ENCODE measurements at regions not wholly inside any gene's neighbourhood (a gene's known extent, or its start where the extent isn't known, plus 50 kb on each side); places are given as distances from the start of the nearest gene placed in this dataset.

- no peak overlapping the region for H3K4me3 ChIP-seq
- H3K27ac ChIP-seq, result no peak overlapping the region
- intact Hi-C loops (cut with DNase I; ENCODE audit: low total_unique reads), result no loop called here
- peaks cover 0 to 21% (median 0%) of the 10 kb centered on the region in 3 donors for H3K27me3 ChIP-seq
- DNase-seq, result no peak
- no peaks in the 10 kb centered on the region for H3K4me1 ChIP-seq
- 62 to 75% (median 74%) methylated on average over 8 of the region's 8 CpGs for WGBS, 5 donors
- TF ChIP-seq POLR2A (IDR thresholded peaks at IDR 0.05) (no peak), POLR2AphosphoS5 (IDR thresholded peaks at IDR 0.05) (no peak), CTCF (IDR thresholded peaks at IDR 0.05) (no peak), EP300 (IDR thresholded peaks at IDR 0.05) (no peak)
- peaks cover 0 to 13% (median 5%) of the 10 kb centered on the region in 4 donors for H3K9me3 ChIP-seq
- H3K36me3 ChIP-seq, result no peaks in the 10 kb centered on the region
Observed at GRCh38 chr20:60632391-60633262, 619.4 kb upstream of the CDH4 start.

GRCh38 chr20:60634491-60635172 is 617.4 kb upstream of the CDH4 start:
- Histone ChIP-seq H3K4me3 (no peak overlapping the region), H3K27ac (no peak overlapping the region), H3K9me3 (peaks cover 0 to 13% (median 5%) of the 10 kb centered on the region in 4 donors), H3K27me3 (peaks cover 0 to 13% (median 0%) of the 10 kb centered on the region in 3 donors), H3K4me1 (no peaks in the 10 kb centered on the region), H3K36me3 (no peaks in the 10 kb centered on the region)
- no peak for DNase-seq
- intact Hi-C loops (cut with DNase I; ENCODE audit: low total_unique reads), result no loop called here
- WGBS, 5 donors, result 73 to 83% (median 82%) methylated on average over 19 of the region's 19 CpGs
- TF ChIP-seq EP300 (IDR thresholded peaks at IDR 0.05) (no peak), POLR2AphosphoS5 (IDR thresholded peaks at IDR 0.05) (no peak)

- WGBS, 5 donors, result 85 to 91% (median 90%) methylated on average over 5 of the region's 5 CpGs
- Histone ChIP-seq H3K27me3 (peaks cover 0 to 13% (median 0%) of the 10 kb centered on the region in 3 donors), H3K4me3 (no peak overlapping the region), H3K36me3 (no peaks in the 10 kb centered on the region), H3K4me1 (no peaks in the 10 kb centered on the region), H3K9me3 (peaks cover 0 to 13% (median 5%) of the 10 kb centered on the region in 4 donors), H3K27ac (no peak overlapping the region)
- intact Hi-C loops (cut with DNase I; ENCODE audit: low total_unique reads), result no loop called here
- no peak for TF ChIP-seq EP300 (IDR thresholded peaks at IDR 0.05)
- TF ChIP-seq POLR2A (IDR thresholded peaks at IDR 0.05), result no peak
- TF ChIP-seq POLR2AphosphoS5 (IDR thresholded peaks at IDR 0.05), result no peak
- TF ChIP-seq CTCF (IDR thresholded peaks at IDR 0.05), result no peak
- DNase-seq, result no peak
Observed at GRCh38 chr20:60636417-60636816, 615.6 kb upstream of the CDH4 start.

GRCh38 chr20:60637801-60638200 is 614.3 kb upstream of the CDH4 start:
- no peaks in the 10 kb centered on the region for H3K36me3 ChIP-seq
- DNase-seq, result no peak
- 78 to 91% (median 86%) methylated on average over 6 of the region's 6 CpGs for WGBS, 5 donors
- H3K4me3 ChIP-seq, result no peak overlapping the region
- H3K27ac ChIP-seq, result no peak overlapping the region
- intact Hi-C loops (cut with DNase I; ENCODE audit: low total_unique reads), result no loop called here
- H3K9me3 ChIP-seq, result peaks cover 0 to 13% (median 5%) of the 10 kb centered on the region in 4 donors
- TF ChIP-seq POLR2A (IDR thresholded peaks at IDR 0.05), result no peak
- no peak for TF ChIP-seq CTCF (IDR thresholded peaks at IDR 0.05)
- TF ChIP-seq POLR2AphosphoS5 (IDR thresholded peaks at IDR 0.05), result no peak
- no peaks in the 10 kb centered on the region for H3K4me1 ChIP-seq
- H3K27me3 ChIP-seq, result peaks cover 0 to 13% (median 0%) of the 10 kb centered on the region in 3 donors

Measured in stomach (tissue), 8 donors.